ENCODE measurements at regions not wholly inside any gene's neighbourhood (a gene's known extent, or its start where the extent isn't known, plus 50 kb on each side); places are given as distances from the start of the nearest gene placed in this dataset.

GRCh38 chr3:5739299-5739935 lies 551.9 kb downstream of the EDEM1 start:
- no peak for DNase-seq (ENCODE audit: low read depth)
- no peak overlapping the region for H3K4me3 ChIP-seq (ENCODE audit: low read depth, low read length)
- TF ChIP-seq CTCF (IDR thresholded peaks at IDR 0.05; ENCODE audit: insufficient read depth, low read length): no peak

GRCh38 chr3:5739949-5740348 lies 552.4 kb downstream of the EDEM1 start:
- no peak for DNase-seq (ENCODE audit: low read depth)
- no peak overlapping the region for H3K4me3 ChIP-seq (ENCODE audit: low read depth, low read length)
- no peak for TF ChIP-seq CTCF (IDR thresholded peaks at IDR 0.05; ENCODE audit: insufficient read depth, low read length)

- no peak overlapping the region for H3K4me3 ChIP-seq (ENCODE audit: low read depth, low read length)
- TF ChIP-seq CTCF (IDR thresholded peaks at IDR 0.05; ENCODE audit: insufficient read depth, low read length): no peak
- DNase-seq (ENCODE audit: low read depth): no peak
These were observed 553.5 kb downstream of the EDEM1 start for GRCh38 chr3:5741017-5741416.

- H3K4me3 ChIP-seq (ENCODE audit: low read depth, low read length): no peak overlapping the region
- TF ChIP-seq CTCF (IDR thresholded peaks at IDR 0.05; ENCODE audit: insufficient read depth, low read length): no peak
- no peak for DNase-seq (ENCODE audit: low read depth)
These were observed 562.6 kb downstream of the EDEM1 start for GRCh38 chr3:5750091-5750490.

GRCh38 chr3:5750874-5751640 lies 563.5 kb downstream of the EDEM1 start:
- H3K4me3 ChIP-seq (ENCODE audit: low read depth, low read length): no peak overlapping the region
- TF ChIP-seq CTCF (IDR thresholded peaks at IDR 0.05; ENCODE audit: insufficient read depth, low read length): no peak
- DNase-seq (ENCODE audit: low read depth): no peak

GRCh38 chr3:5754602-5755001 lies 567.1 kb downstream of the EDEM1 start:
- DNase-seq (ENCODE audit: low read depth): no peak
- TF ChIP-seq CTCF (IDR thresholded peaks at IDR 0.05; ENCODE audit: insufficient read depth, low read length): no peak
- H3K4me3 ChIP-seq (ENCODE audit: low read depth, low read length): no peak overlapping the region
